ENCODE measurements at regions not wholly inside any gene's neighbourhood (a gene's known extent, or its start where the extent isn't known, plus 50 kb on each side); places are given as distances from the start of the nearest gene placed in this dataset.

GRCh38 chr14:104274806-104275205, 136.4 kb downstream of the KIF26A start:
- Mint-ChIP-seq H3K4me3 (no peak overlapping the region), H3K4me1 (ENCODE audit: low read depth) (no peaks in the 10 kb centered on the region), H3K27me3 (ENCODE audit: insufficient read depth) (peaks cover 5% of the 10 kb centered on the region), H3K9me3 (no peaks in the 10 kb centered on the region), H3K36me3 (ENCODE audit: low read depth) (no peaks in the 10 kb centered on the region), H3K27ac (no peak overlapping the region)
- no peak for DNase-seq (ENCODE audit: low spot score)
- intact Hi-C loops (cut with micrococcal nuclease), result no loop called here

- intact Hi-C loops (cut with micrococcal nuclease), result no loop called here
- Mint-ChIP-seq H3K27me3 (ENCODE audit: insufficient read depth) (peaks cover 5% of the 10 kb centered on the region), H3K36me3 (ENCODE audit: low read depth) (no peaks in the 10 kb centered on the region), H3K9me3 (no peaks in the 10 kb centered on the region), H3K27ac (no peak overlapping the region), H3K4me3 (no peak overlapping the region), H3K4me1 (ENCODE audit: low read depth) (no peaks in the 10 kb centered on the region)
- DNase-seq (ENCODE audit: low spot score), result no peak
Observed at GRCh38 chr14:104277416-104278213, 139.2 kb downstream of the KIF26A start.

GRCh38 chr14:104278214-104278534, 139.8 kb downstream of the KIF26A start:
- intact Hi-C loops (cut with micrococcal nuclease), result no loop called here
- no peak for DNase-seq (ENCODE audit: low spot score)
- no peaks in the 10 kb centered on the region for H3K4me1 Mint-ChIP-seq (ENCODE audit: low read depth)
- peaks cover 5% of the 10 kb centered on the region for H3K27me3 Mint-ChIP-seq (ENCODE audit: insufficient read depth)
- no peaks in the 10 kb centered on the region for H3K36me3 Mint-ChIP-seq (ENCODE audit: low read depth)
- no peaks in the 10 kb centered on the region for H3K9me3 Mint-ChIP-seq
- H3K27ac Mint-ChIP-seq, result no peak overlapping the region
- no peak overlapping the region for H3K4me3 Mint-ChIP-seq

- Mint-ChIP-seq H3K27me3 (ENCODE audit: insufficient read depth) (no peaks in the 10 kb centered on the region), H3K4me1 (ENCODE audit: low read depth) (no peaks in the 10 kb centered on the region), H3K9me3 (no peaks in the 10 kb centered on the region), H3K36me3 (ENCODE audit: low read depth) (no peaks in the 10 kb centered on the region), H3K27ac (no peak overlapping the region), H3K4me3 (no peak overlapping the region)
- no peak for DNase-seq (ENCODE audit: low spot score)
- intact Hi-C loops (cut with micrococcal nuclease), result no loop called here
Observed at GRCh38 chr14:104280085-104280901, 141.9 kb downstream of the KIF26A start.

GRCh38 chr14:104280902-104281767, 142.7 kb downstream of the KIF26A start:
- no peak overlapping the region for H3K27ac Mint-ChIP-seq
- H3K27me3 Mint-ChIP-seq (ENCODE audit: insufficient read depth), result no peaks in the 10 kb centered on the region
- H3K9me3 Mint-ChIP-seq, result no peaks in the 10 kb centered on the region
- DNase-seq (ENCODE audit: low spot score), result no peak
- intact Hi-C loops (cut with micrococcal nuclease), result no loop called here
- H3K4me3 Mint-ChIP-seq, result no peak overlapping the region
- no peaks in the 10 kb centered on the region for H3K36me3 Mint-ChIP-seq (ENCODE audit: low read depth)
- no peaks in the 10 kb centered on the region for H3K4me1 Mint-ChIP-seq (ENCODE audit: low read depth)

GRCh38 chr14:104281768-104282301, 143.4 kb downstream of the KIF26A start:
- H3K27ac Mint-ChIP-seq, result no peak overlapping the region
- intact Hi-C loops (cut with micrococcal nuclease), result no loop called here
- H3K4me3 Mint-ChIP-seq, result no peak overlapping the region
- no peak for DNase-seq (ENCODE audit: low spot score)
- no peaks in the 10 kb centered on the region for H3K4me1 Mint-ChIP-seq (ENCODE audit: low read depth)
- no peaks in the 10 kb centered on the region for H3K27me3 Mint-ChIP-seq (ENCODE audit: insufficient read depth)
- no peaks in the 10 kb centered on the region for H3K9me3 Mint-ChIP-seq
- H3K36me3 Mint-ChIP-seq (ENCODE audit: low read depth), result no peaks in the 10 kb centered on the region

- Mint-ChIP-seq H3K27ac (no peak overlapping the region), H3K4me3 (no peak overlapping the region), H3K4me1 (ENCODE audit: low read depth) (no peaks in the 10 kb centered on the region), H3K27me3 (ENCODE audit: insufficient read depth) (no peaks in the 10 kb centered on the region), H3K9me3 (no peaks in the 10 kb centered on the region), H3K36me3 (ENCODE audit: low read depth) (no peaks in the 10 kb centered on the region)
- intact Hi-C loops (cut with micrococcal nuclease), result no loop called here
- no peak for DNase-seq (ENCODE audit: low spot score)
Observed at GRCh38 chr14:104282332-104283196, 144.2 kb downstream of the KIF26A start.

- Mint-ChIP-seq H3K4me3 (no peak overlapping the region), H3K9me3 (peaks cover 1% of the 10 kb centered on the region), H3K36me3 (ENCODE audit: low read depth) (no peaks in the 10 kb centered on the region), H3K27ac (no peak overlapping the region), H3K27me3 (ENCODE audit: insufficient read depth) (no peaks in the 10 kb centered on the region), H3K4me1 (ENCODE audit: low read depth) (no peaks in the 10 kb centered on the region)
- no peak for DNase-seq (ENCODE audit: low spot score)
- intact Hi-C loops (cut with micrococcal nuclease), result no loop called here
Observed at GRCh38 chr14:104283197-104284106, 145.1 kb downstream of the KIF26A start.

GRCh38 chr14:104284107-104284592, 145.8 kb downstream of the KIF26A start:
- no peak for DNase-seq (ENCODE audit: low spot score)
- Mint-ChIP-seq H3K4me3 (no peak overlapping the region), H3K36me3 (ENCODE audit: low read depth) (no peaks in the 10 kb centered on the region), H3K4me1 (ENCODE audit: low read depth) (no peaks in the 10 kb centered on the region), H3K9me3 (peaks cover 8% of the 10 kb centered on the region), H3K27ac (no peak overlapping the region), H3K27me3 (ENCODE audit: insufficient read depth) (no peaks in the 10 kb centered on the region)
- intact Hi-C loops (cut with micrococcal nuclease), result no loop called here

GRCh38 chr14:104284636-104285507, 146.5 kb downstream of the KIF26A start:
- no peaks in the 10 kb centered on the region for H3K27me3 Mint-ChIP-seq (ENCODE audit: insufficient read depth)
- intact Hi-C loops (cut with micrococcal nuclease), result no loop called here
- H3K27ac Mint-ChIP-seq, result no peak overlapping the region
- no peak for DNase-seq (ENCODE audit: low spot score)
- peaks cover 12% of the 10 kb centered on the region for H3K9me3 Mint-ChIP-seq
- no peak overlapping the region for H3K4me3 Mint-ChIP-seq
- no peaks in the 10 kb centered on the region for H3K36me3 Mint-ChIP-seq (ENCODE audit: low read depth)
- H3K4me1 Mint-ChIP-seq (ENCODE audit: low read depth), result no peaks in the 10 kb centered on the region

- no peak for DNase-seq (ENCODE audit: low spot score)
- H3K4me3 Mint-ChIP-seq, result no peak overlapping the region
- no peaks in the 10 kb centered on the region for H3K4me1 Mint-ChIP-seq (ENCODE audit: low read depth)
- intact Hi-C loops (cut with micrococcal nuclease), result no loop called here
- H3K9me3 Mint-ChIP-seq, result peaks cover 12% of the 10 kb centered on the region
- H3K36me3 Mint-ChIP-seq (ENCODE audit: low read depth), result no peaks in the 10 kb centered on the region
- H3K27me3 Mint-ChIP-seq (ENCODE audit: insufficient read depth), result no peaks in the 10 kb centered on the region
- no peak overlapping the region for H3K27ac Mint-ChIP-seq
Observed at GRCh38 chr14:104285508-104285840, 147.1 kb downstream of the KIF26A start.
